Cardiac septum (tissue), 1 donor: ENCODE measurements at regions not wholly inside any gene's neighbourhood (a gene's known extent, or its start where the extent isn't known, plus 50 kb on each side); places are given as distances from the start of the nearest gene placed in this dataset.

Experiments used
- DNase-seq: peaks from one replicate; pipeline ENCODE4 v3.0.0-alpha.2; 2020; ENCODE audit warnings: low spot score
- intact Hi-C: fragments of 100-400 bp; cut with DNase I; formaldehyde crosslinking; loops from one replicate; pipeline ENCODE4 v1.14.0; 2022
- donor health status: DM: no; HTN: no; CAD: no.

- intact Hi-C loops, result no loop called here
- no peak for DNase-seq
Measured at GRCh38 chr6:168163096-168163731, 84.2 kb upstream of the FRMD1 start.

GRCh38 chr6:168162366-168162765, 83.4 kb upstream of the FRMD1 start:
- intact Hi-C loops, result no loop called here
- no peak for DNase-seq

- DNase-seq, result no peak
- intact Hi-C loops, result no loop called here
Measured at GRCh38 chr6:168161371-168161750, 82.3 kb upstream of the FRMD1 start.

GRCh38 chr6:168160506-168161370, 81.7 kb upstream of the FRMD1 start:
- intact Hi-C loops, result no loop called here
- DNase-seq, result no peak

GRCh38 chr6:168159506-168159905, 80.5 kb upstream of the FRMD1 start:
- no peak for DNase-seq
- intact Hi-C loops, result loop anchor here (10.0 kb wide), 1 partner anchor 715 kb away; no protein-coding TSS in a partner anchor

- intact Hi-C loops, result loop anchor here (10.0 kb wide), 1 partner anchor 716 kb away; no protein-coding TSS in a partner anchor
- no peak for DNase-seq
Measured at GRCh38 chr6:168158980-168159349, 80.0 kb upstream of the FRMD1 start.

GRCh38 chr6:168158213-168158979, 79.4 kb upstream of the FRMD1 start:
- DNase-seq, result no peak
- intact Hi-C loops, result loop anchor here (10.0 kb wide), 1 partner anchor 716 kb away; no protein-coding TSS in a partner anchor

- DNase-seq, result no peak
Measured at GRCh38 chr6:168157272-168158212, 78.5 kb upstream of the FRMD1 start.

GRCh38 chr6:168156742-168157265, 77.8 kb upstream of the FRMD1 start:
- intact Hi-C loops, result loop anchor here (10.0 kb wide), 1 partner anchor 718 kb away; no protein-coding TSS in a partner anchor
- DNase-seq, result no peak

More at GRCh38 chr6:168157272-168158212, 78.5 kb upstream of the FRMD1 start:
- intact Hi-C loops, result loop anchor here (10.0 kb wide), 1 partner anchor 717 kb away; no protein-coding TSS in a partner anchor

- intact Hi-C loops, result loop anchor here (10.0 kb wide), 1 partner anchor 719 kb away; no protein-coding TSS in a partner anchor
- no peak for DNase-seq
Measured at GRCh38 chr6:168155821-168156741, 77.1 kb upstream of the FRMD1 start.

- no peak for DNase-seq
- intact Hi-C loops, result loop anchor here (10.0 kb wide), 1 partner anchor 720 kb away; no protein-coding TSS in a partner anchor
Measured at GRCh38 chr6:168155193-168155592, 76.2 kb upstream of the FRMD1 start.

GRCh38 chr6:168154263-168154917, 75.4 kb upstream of the FRMD1 start:
- DNase-seq, result no peak
- intact Hi-C loops, result loop anchor here (5.0 to 10.0 kb wide), 2 partner anchors 203 to 720 kb away; no protein-coding TSS in a partner anchor

GRCh38 chr6:168153553-168153952, 74.5 kb upstream of the FRMD1 start:
- intact Hi-C loops, result loop anchor here (5.0 to 10.0 kb wide), 2 partner anchors 204 to 721 kb away; no protein-coding TSS in a partner anchor
- DNase-seq, result no peak

- DNase-seq, result no peak
Measured at GRCh38 chr6:168152980-168153379, 74.0 kb upstream of the FRMD1 start.

GRCh38 chr6:168152306-168152963, 73.4 kb upstream of the FRMD1 start:
- intact Hi-C loops, result loop anchor here (5.0 to 10.0 kb wide), 2 partner anchors 205 to 722 kb away; no protein-coding TSS in a partner anchor
- DNase-seq, result no peak

More at GRCh38 chr6:168152980-168153379, 74.0 kb upstream of the FRMD1 start:
- intact Hi-C loops, result loop anchor here (5.0 to 10.0 kb wide), 2 partner anchors 204 to 722 kb away; no protein-coding TSS in a partner anchor
